ENCODE measurements at regions not wholly inside any gene's neighbourhood (a gene's known extent, or its start where the extent isn't known, plus 50 kb on each side); places are given as distances from the start of the nearest gene placed in this dataset.

DNA sequence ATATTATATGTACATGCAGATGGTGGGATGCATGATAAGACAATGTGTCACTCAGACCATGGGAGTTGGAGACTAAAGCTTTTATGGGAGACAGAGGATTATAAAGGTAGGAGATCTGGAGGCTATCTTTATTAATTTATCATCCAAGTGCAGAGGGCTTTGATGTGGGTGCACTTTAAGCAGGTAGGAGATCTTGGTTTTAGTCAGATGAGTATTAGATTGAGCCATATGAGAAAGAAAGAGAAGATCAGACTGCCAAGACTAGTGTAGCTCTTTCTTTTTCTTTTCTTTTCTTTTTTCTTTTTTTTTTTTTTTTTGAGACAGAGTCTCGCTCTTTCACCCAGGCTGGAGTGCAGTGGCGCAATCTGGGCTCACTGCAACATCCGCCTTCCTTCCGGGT is 84.9 kb upstream of the CAMK2D start:
- H3K27ac ChIP-seq: no peak overlapping the region
- CTCF ChIA-PET: no interaction called here
- FAIRE-seq: no peak
- no peaks in the 10 kb centered on the region for H3K4me1 ChIP-seq
- DNase-seq (ENCODE audit: low read depth in 1 of 2, low spot score in 1 of 2): no peak
- no peaks in the 10 kb centered on the region for H3K9me3 ChIP-seq
- POLR2A ChIA-PET: no interaction called here
- H3K4me3 ChIP-seq: no peak overlapping the region
- H3K4me2 ChIP-seq: no peak overlapping the region
- no peak for ATAC-seq
- TF ChIP-seq NR3C1 (IDR thresholded peaks at IDR 0.05) (no peak), HOXB5 (CRISPR knock-in tag; IDR thresholded peaks at IDR 0.05) (no peak), KDM1A (IDR thresholded peaks at IDR 0.05; ENCODE audit: low read depth) (no peak), MYC (IDR thresholded peaks at IDR 0.05; ENCODE audit: borderline replicate concordance, low read length) (no peak), HDAC2 (IDR thresholded peaks at IDR 0.05) (no peak), USF2 (IDR thresholded peaks at IDR 0.05) (no peak)
- TF ChIP-seq, protein P1, sequence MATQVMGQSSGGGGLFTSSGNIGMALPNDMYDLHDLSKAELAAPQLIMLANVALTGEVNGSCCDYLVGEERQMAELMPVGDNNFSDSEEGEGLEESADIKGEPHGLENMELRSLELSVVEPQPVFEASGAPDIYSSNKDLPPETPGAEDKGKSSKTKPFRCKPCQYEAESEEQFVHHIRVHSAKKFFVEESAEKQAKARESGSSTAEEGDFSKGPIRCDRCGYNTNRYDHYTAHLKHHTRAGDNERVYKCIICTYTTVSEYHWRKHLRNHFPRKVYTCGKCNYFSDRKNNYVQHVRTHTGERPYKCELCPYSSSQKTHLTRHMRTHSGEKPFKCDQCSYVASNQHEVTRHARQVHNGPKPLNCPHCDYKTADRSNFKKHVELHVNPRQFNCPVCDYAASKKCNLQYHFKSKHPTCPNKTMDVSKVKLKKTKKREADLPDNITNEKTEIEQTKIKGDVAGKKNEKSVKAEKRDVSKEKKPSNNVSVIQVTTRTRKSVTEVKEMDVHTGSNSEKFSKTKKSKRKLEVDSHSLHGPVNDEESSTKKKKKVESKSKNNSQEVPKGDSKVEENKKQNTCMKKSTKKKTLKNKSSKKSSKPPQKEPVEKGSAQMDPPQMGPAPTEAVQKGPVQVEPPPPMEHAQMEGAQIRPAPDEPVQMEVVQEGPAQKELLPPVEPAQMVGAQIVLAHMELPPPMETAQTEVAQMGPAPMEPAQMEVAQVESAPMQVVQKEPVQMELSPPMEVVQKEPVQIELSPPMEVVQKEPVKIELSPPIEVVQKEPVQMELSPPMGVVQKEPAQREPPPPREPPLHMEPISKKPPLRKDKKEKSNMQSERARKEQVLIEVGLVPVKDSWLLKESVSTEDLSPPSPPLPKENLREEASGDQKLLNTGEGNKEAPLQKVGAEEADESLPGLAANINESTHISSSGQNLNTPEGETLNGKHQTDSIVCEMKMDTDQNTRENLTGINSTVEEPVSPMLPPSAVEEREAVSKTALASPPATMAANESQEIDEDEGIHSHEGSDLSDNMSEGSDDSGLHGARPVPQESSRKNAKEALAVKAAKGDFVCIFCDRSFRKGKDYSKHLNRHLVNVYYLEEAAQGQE (IDR thresholded peaks at IDR 0.05): no peak
- TF ChIP-seq, protein P2, sequence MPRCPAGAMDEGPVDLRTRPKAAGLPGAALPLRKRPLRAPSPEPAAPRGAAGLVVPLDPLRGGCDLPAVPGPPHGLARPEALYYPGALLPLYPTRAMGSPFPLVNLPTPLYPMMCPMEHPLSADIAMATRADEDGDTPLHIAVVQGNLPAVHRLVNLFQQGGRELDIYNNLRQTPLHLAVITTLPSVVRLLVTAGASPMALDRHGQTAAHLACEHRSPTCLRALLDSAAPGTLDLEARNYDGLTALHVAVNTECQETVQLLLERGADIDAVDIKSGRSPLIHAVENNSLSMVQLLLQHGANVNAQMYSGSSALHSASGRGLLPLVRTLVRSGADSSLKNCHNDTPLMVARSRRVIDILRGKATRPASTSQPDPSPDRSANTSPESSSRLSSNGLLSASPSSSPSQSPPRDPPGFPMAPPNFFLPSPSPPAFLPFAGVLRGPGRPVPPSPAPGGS (IDR thresholded peaks at IDR 0.05): no peak
- 100% methylated on average over 3 of the region's 4 CpGs for WGBS (ENCODE audit: missing lambda C conversion rate)

DNA sequence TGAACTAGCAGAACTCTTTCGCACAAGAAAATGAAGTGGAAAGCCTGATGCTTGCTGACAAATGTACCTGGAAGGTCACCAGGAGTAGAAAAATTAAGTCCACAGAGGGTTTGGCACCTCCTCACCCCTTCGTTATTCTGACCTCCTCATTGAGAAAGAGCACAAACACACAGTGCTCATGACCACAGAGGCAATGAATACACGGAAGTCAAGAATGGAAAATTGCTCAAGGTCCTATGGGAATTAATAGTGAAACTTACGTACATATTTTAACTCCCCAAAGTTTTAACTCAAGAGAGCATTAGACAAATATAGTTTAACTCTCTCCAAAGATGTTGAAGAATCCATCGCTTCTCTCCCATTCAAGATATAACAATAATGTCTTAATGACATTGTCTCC is 83.6 kb upstream of the CAMK2D start:
- TF ChIP-seq KDM5A (IDR thresholded peaks at IDR 0.05): no peak
- no peak for TF ChIP-seq HEYL (CRISPR knock-in tag; IDR thresholded peaks at IDR 0.05)
- TF ChIP-seq RARB (CRISPR knock-in tag; IDR thresholded peaks at IDR 0.05): no peak
- no peak for TF ChIP-seq ZFP36 (IDR thresholded peaks at IDR 0.05; ENCODE audit: borderline replicate concordance, partially characterized antibody)
- no peak for TF ChIP-seq CBX8 (IDR thresholded peaks at IDR 0.05)
- TF ChIP-seq CHD2 (IDR thresholded peaks at IDR 0.05; ENCODE audit: low read length, partially characterized antibody): no peak
- no peak for TF ChIP-seq MYC (IDR thresholded peaks at IDR 0.05; ENCODE audit: borderline replicate concordance, low read length)
- TF ChIP-seq FOXS1 (CRISPR knock-in tag; IDR thresholded peaks at IDR 0.05): no peak
- TF ChIP-seq HOXB13 (CRISPR knock-in tag; IDR thresholded peaks at IDR 0.05; ENCODE audit: low read depth): no peak
- TF ChIP-seq MAFK (IDR thresholded peaks at IDR 0.05; ENCODE audit: partially characterized antibody): no peak
- no peak for TF ChIP-seq RAD21 (conservative IDR thresholded peaks at IDR 0.05 in 1 of 2, IDR thresholded peaks at IDR 0.05 in 1 of 2)
- TF ChIP-seq, protein P3, sequence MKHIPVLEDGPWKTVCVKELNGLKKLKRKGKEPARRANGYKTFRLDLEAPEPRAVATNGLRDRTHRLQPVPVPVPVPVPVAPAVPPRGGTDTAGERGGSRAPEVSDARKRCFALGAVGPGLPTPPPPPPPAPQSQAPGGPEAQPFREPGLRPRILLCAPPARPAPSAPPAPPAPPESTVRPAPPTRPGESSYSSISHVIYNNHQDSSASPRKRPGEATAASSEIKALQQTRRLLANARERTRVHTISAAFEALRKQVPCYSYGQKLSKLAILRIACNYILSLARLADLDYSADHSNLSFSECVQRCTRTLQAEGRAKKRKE (CRISPR knock-in tag; IDR thresholded peaks at IDR 0.05; ENCODE audit: low read depth): no peak
- no peak for TF ChIP-seq MAX (IDR thresholded peaks at IDR 0.05)
- TF ChIP-seq HMGXB4 (CRISPR knock-in tag; IDR thresholded peaks at IDR 0.05; ENCODE audit: borderline replicate concordance): no peak
- TF ChIP-seq FOSL2 (IDR thresholded peaks at IDR 0.05): no peak
- no peak for TF ChIP-seq FOSL2 (CRISPR knock-in tag; IDR thresholded peaks at IDR 0.05)
- H3K27ac ChIP-seq: no peak overlapping the region
- 84% methylated on average over 5 of the region's 5 CpGs for WGBS (ENCODE audit: missing lambda C conversion rate)
- ChIA-PET POLR2A (no interaction called here), CTCF (no interaction called here)
- DNase-seq (ENCODE audit: low read depth in 1 of 2, low spot score in 1 of 2) (no peak), ATAC-seq (no peak), FAIRE-seq (no peak)
- H3K4me3 ChIP-seq: no peak overlapping the region
- H3K4me2 ChIP-seq: no peak overlapping the region
- no peaks in the 10 kb centered on the region for H3K9me3 ChIP-seq
- H3K4me1 ChIP-seq: no peaks in the 10 kb centered on the region
